ENCODE measurements at regions not wholly inside any gene's neighbourhood (a gene's known extent, or its start where the extent isn't known, plus 50 kb on each side); places are given as distances from the start of the nearest gene placed in this dataset.
"Not testable (repeated sequence)": the region's sequence is repeated elsewhere in the genome, so short reads cannot be mapped to it uniquely, and the experiment has no call there.

- Histone ChIP-seq H3K4me1 (ENCODE audit: insufficient read depth, low read length) (no peaks in the 10 kb centered on the region), H3K27me3 (ENCODE audit: control insufficient read depth in 1 of 2, insufficient read depth in 2 of 2, low read length in 2 of 2) (peaks cover 0 to 4% of the 10 kb centered on the region in 2 experiments; a peak in 1 of 5 replicates), H3K79me2 (ENCODE audit: insufficient read depth, low read length) (no peaks in the 10 kb centered on the region), H3K36me3 (replicated peaks in 1 of 2; ENCODE audit: control insufficient read depth in 1 of 2, insufficient read depth in 2 of 2, low read length in 2 of 2) (no peaks in the 10 kb centered on the region), H3K9ac (ENCODE audit: insufficient read depth, low read depth, low read length) (no peak overlapping the region), H4K20me1 (ENCODE audit: insufficient read depth, low read length) (no peaks in the 10 kb centered on the region), H3K4me3 (replicated peaks in 1 of 3; ENCODE audit: insufficient read depth in 1 of 3, low read depth in 2 of 3, low read length in 3 of 3) (no peak overlapping the region), H3K27ac (ENCODE audit: extremely low read length, insufficient read depth, low read length) (no peak overlapping the region), H2AFZ (ENCODE audit: low read length) (no peak overlapping the region), H3K9me3 (ENCODE audit: low read length) (no peaks in the 10 kb centered on the region), H3K4me2 (ENCODE audit: low read depth, low read length) (no peak overlapping the region)
- in situ Hi-C loops (cut with HindIII; ENCODE audit: extremely low pct_ligation_motif_present, low pct_unique_long_range_greater_than_20kb): no loop called here
- no TSS peak for BruUV-seq (replicated peaks)
- no peak for ATAC-seq
- no peak for DNase-seq (ENCODE audit: low spot score)
- intact Hi-C loops (cut with micrococcal nuclease; ENCODE audit: unreplicated experiment): no loop called here
- CTCF ChIA-PET (ENCODE audit: low intra/inter-chr PET ratio, low total read pairs): no interaction called here
- 53% methylated on average over 14 of the region's 14 CpGs for WGBS (ENCODE audit: low lambda C conversion rate)
- no peak for FAIRE-seq
- TF ChIP-seq ZNF33B (CRISPR knock-in tag; IDR thresholded peaks at IDR 0.05): no peak
- no peak for TF ChIP-seq ARID3A (IDR thresholded peaks at IDR 0.05; ENCODE audit: low read depth, low read length)
- POLR2A ChIA-PET: no interaction called here
Measured at GRCh38 chr4:141331534-141332358, 111.1 kb downstream of the ZNF330 start.

DNA sequence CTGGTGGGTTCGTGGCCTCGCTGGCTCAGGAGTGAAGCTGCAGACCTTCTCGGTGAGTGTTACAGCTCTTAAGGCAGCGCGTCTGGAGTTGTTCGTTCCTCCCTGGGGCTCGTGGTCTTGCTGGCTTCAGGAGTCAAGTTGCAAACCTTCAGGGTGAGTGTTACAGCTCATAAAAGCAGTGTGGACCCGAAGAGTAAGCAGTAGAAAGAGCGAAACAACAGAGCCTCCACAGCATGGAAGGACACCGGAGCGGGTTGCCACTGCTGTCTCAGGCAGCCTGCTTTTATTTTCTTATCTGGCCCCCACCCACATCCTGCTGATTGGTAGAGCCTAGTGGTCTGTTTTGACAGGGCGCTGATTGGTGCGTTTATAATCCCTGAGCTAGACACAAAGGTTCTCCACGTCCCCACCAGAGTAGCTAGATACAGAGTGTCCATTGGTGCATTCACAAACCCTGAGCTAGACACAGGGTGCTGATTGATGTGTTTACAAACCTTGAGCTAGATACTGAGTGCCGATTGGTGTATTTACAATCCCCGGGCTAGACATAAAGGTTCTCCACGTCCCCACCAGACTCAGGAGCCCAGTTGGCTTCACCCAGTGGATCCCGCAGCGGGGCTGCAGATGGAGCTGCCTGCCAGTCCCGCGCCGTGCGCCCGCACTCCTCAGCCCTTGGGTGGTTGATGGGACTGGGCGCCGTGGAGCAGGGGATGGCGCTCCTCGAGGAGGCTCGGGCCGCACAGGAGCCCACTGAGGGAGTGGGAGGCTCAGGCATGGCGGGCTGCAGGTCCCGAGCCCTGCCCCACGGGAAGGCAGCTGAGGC, 111.9 kb downstream of the ZNF330 start:
- H3K4me2 ChIP-seq (ENCODE audit: low read depth, low read length); H3K27me3 ChIP-seq (ENCODE audit: control insufficient read depth in 1 of 2, insufficient read depth in 2 of 2, low read length in 2 of 2); H3K9ac ChIP-seq (ENCODE audit: insufficient read depth, low read depth, low read length); POLR2A ChIA-PET; H3K4me3 ChIP-seq (replicated peaks in 1 of 3; ENCODE audit: insufficient read depth in 1 of 3, low read depth in 2 of 3, low read length in 3 of 3); H3K79me2 ChIP-seq (ENCODE audit: insufficient read depth, low read length); BruUV-seq (replicated peaks); H3K9me3 ChIP-seq (ENCODE audit: low read length); H3K4me1 ChIP-seq (ENCODE audit: insufficient read depth, low read length); H4K20me1 ChIP-seq (ENCODE audit: insufficient read depth, low read length); H3K36me3 ChIP-seq (replicated peaks in 1 of 2; ENCODE audit: control insufficient read depth in 1 of 2, insufficient read depth in 2 of 2, low read length in 2 of 2); ATAC-seq; DNase-seq (ENCODE audit: low spot score); H3K27ac ChIP-seq (ENCODE audit: extremely low read length, insufficient read depth, low read length); intact Hi-C loops (cut with micrococcal nuclease; ENCODE audit: unreplicated experiment); in situ Hi-C loops (cut with HindIII; ENCODE audit: extremely low pct_ligation_motif_present, low pct_unique_long_range_greater_than_20kb); FAIRE-seq; H2AFZ ChIP-seq (ENCODE audit: low read length); CTCF ChIA-PET (ENCODE audit: low intra/inter-chr PET ratio, low total read pairs): not testable (repeated sequence)
- 81% methylated on average over 14 of the region's 33 CpGs for WGBS (ENCODE audit: low lambda C conversion rate)

DNA sequence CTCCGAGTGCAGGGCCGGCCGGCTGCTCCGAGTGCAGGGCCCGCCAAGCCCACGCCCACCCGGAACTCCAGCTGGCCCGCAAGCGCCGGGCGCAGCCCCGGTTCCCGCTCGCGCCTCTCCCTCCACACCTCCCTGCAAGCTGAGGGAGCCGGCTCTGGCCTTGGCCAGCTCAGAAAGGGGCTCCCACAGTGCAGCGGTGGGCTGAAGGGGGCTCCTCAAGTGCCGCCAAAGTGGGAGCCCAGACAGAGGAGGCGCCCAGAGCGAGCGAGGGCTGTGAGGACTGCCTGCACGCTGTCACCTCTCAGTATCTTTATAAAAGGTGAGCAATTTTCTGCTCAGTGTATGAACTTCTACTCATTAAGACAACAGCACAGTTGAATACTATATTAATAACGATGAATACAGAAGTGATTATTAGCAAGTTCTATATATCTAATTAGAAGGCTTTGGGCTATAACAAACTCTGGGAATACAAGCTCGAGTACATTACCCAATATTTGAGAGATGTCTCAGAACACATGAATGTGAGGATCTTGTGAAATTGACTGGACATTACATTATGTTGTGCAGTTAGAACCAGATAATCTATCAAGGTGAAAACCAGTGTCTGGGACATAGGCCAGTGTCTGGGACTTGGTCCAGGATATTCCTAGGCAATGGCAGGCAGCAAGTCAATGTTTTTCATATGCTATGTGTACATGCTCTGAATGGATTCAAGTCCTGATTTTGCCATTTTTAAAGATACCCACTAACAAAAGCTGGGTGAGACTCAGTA, 112.9 kb downstream of the ZNF330 start:
- POLR2A ChIA-PET; H3K27me3 ChIP-seq (ENCODE audit: control insufficient read depth in 1 of 2, insufficient read depth in 2 of 2, low read length in 2 of 2); H3K9ac ChIP-seq (ENCODE audit: insufficient read depth, low read depth, low read length); DNase-seq (ENCODE audit: low spot score); FAIRE-seq; H4K20me1 ChIP-seq (ENCODE audit: insufficient read depth, low read length); H3K27ac ChIP-seq (ENCODE audit: extremely low read length, insufficient read depth, low read length); in situ Hi-C loops (cut with HindIII; ENCODE audit: extremely low pct_ligation_motif_present, low pct_unique_long_range_greater_than_20kb); H3K36me3 ChIP-seq (replicated peaks in 1 of 2; ENCODE audit: control insufficient read depth in 1 of 2, insufficient read depth in 2 of 2, low read length in 2 of 2); H3K4me3 ChIP-seq (replicated peaks in 1 of 3; ENCODE audit: insufficient read depth in 1 of 3, low read depth in 2 of 3, low read length in 3 of 3); BruUV-seq (replicated peaks); H2AFZ ChIP-seq (ENCODE audit: low read length); H3K4me1 ChIP-seq (ENCODE audit: insufficient read depth, low read length); H3K9me3 ChIP-seq (ENCODE audit: low read length); CTCF ChIA-PET (ENCODE audit: low intra/inter-chr PET ratio, low total read pairs); intact Hi-C loops (cut with micrococcal nuclease; ENCODE audit: unreplicated experiment); H3K79me2 ChIP-seq (ENCODE audit: insufficient read depth, low read length): not testable (repeated sequence)
- WGBS (ENCODE audit: low lambda C conversion rate): 9% methylated on average over 7 of the region's 24 CpGs
- ATAC-seq: peak; percentile 44
- H3K4me2 ChIP-seq (ENCODE audit: low read depth, low read length): peak overlapping the region; percentile 19; the same call in 1 of the 2 replicates
